Amygdala (tissue), 56 donors: ENCODE measurements at regions not wholly inside any gene's neighbourhood (a gene's known extent, or its start where the extent isn't known, plus 50 kb on each side); places are given as distances from the start of the nearest gene placed in this dataset.

Source experiments
- DNase-seq, 56 donors: peaks; one replicate each; lab custom pipeline; 2025; lab: John Stamatoyannopoulos, UW

GRCh38 chr21:24939291-24939690 lies 668.0 kb downstream of the MRPL39 start:
- DNase-seq, result peak in 7 of 56 donors; percentile 1 to 15 (median 2)

- DNase-seq, result no peak
These were observed 668.7 kb downstream of the MRPL39 start for GRCh38 chr21:24938573-24938972.

- no peak for DNase-seq
These were observed 671.3 kb downstream of the MRPL39 start for GRCh38 chr21:24935991-24936390.

- no peak for DNase-seq
These were observed 696.7 kb downstream of the MRPL39 start for GRCh38 chr21:24910591-24910990.

GRCh38 chr21:24903994-24904635 lies 703.2 kb downstream of the MRPL39 start:
- DNase-seq, result no peak

GRCh38 chr21:24899138-24899537 lies 708.1 kb downstream of the MRPL39 start:
- DNase-seq, result no peak

GRCh38 chr21:24897883-24898282 lies 709.4 kb downstream of the MRPL39 start:
- DNase-seq, result no peak

GRCh38 chr21:24896735-24897124 lies 710.6 kb downstream of the MRPL39 start:
- no peak for DNase-seq

- peak in 1 of 56 donors; percentile 9 for DNase-seq
These were observed 711.2 kb downstream of the MRPL39 start for GRCh38 chr21:24895885-24896734.

GRCh38 chr21:24894324-24894723 lies 713.0 kb downstream of the MRPL39 start:
- DNase-seq, result no peak

- no peak for DNase-seq
These were observed 717.3 kb downstream of the MRPL39 start for GRCh38 chr21:24890021-24890420.

GRCh38 chr21:24881506-24881905 lies 725.8 kb downstream of the MRPL39 start:
- no peak for DNase-seq

- no peak for DNase-seq
These were observed 736.6 kb downstream of the MRPL39 start for GRCh38 chr21:24870633-24871032.

GRCh38 chr21:24869862-24870261 lies 737.4 kb downstream of the MRPL39 start:
- no peak for DNase-seq

- no peak for DNase-seq
These were observed 739.2 kb downstream of the MRPL39 start for GRCh38 chr21:24868117-24868516.

GRCh38 chr21:24861471-24861870 lies 745.8 kb downstream of the MRPL39 start:
- DNase-seq, result no peak

- no peak for DNase-seq
These were observed 751.0 kb downstream of the MRPL39 start for GRCh38 chr21:24856326-24856725.

- DNase-seq, result no peak
These were observed 754.6 kb downstream of the MRPL39 start for GRCh38 chr21:24852610-24853195.

- no peak for DNase-seq
These were observed 757.2 kb downstream of the MRPL39 start for GRCh38 chr21:24850121-24850520.

GRCh38 chr21:24844671-24845070 lies 762.6 kb downstream of the MRPL39 start:
- no peak for DNase-seq

- DNase-seq, result no peak
These were observed 767.0 kb downstream of the MRPL39 start for GRCh38 chr21:24840287-24840686.

GRCh38 chr21:24832961-24833360 lies 774.3 kb downstream of the MRPL39 start:
- DNase-seq, result no peak
